K562 (cell line): ENCODE measurements at regions not wholly inside any gene's neighbourhood (a gene's known extent, or its start where the extent isn't known, plus 50 kb on each side); places are given as distances from the start of the nearest gene placed in this dataset.

ENCODE experiments used
- ATAC-seq: fragments of 200-7000 bp; cut with Tn5 transposase; 3 replicates; pipeline ENCODE4 v1.9.1; 2020; ENCODE audit warnings: moderate library complexity
- BruUV-seq: library from RNA; stranded (reverse); fragments of 400-500 nt; replicated peaks from 2 replicates; lab custom pipeline; 2021; lab: Mats Ljungman, UMichigan
- CTCF ChIA-PET: fragments of 300-600 bp; formaldehyde crosslinking; extraction: SDS; loops from one replicate; lab custom pipeline; 2021; ENCODE audit warnings: low intra/inter-chr PET ratio; lab: Yijun Ruan, JAX
- POLR2A ChIA-PET: fragments of 300-600, 350-650 bp; sonication (Branson Sonifier 250); formaldehyde crosslinking; extraction: SDS; loops from one replicate; lab custom pipeline; 2021; ENCODE audit warnings: antibody characterized with exemption, inconsistent platforms; lab: Yijun Ruan, JAX
- DNase-seq, 4 experiments: peaks; one replicate each; pipeline versions ENCODE4 v3.0.0 to v3.0.0-alpha.2; 2011 to 2018; ENCODE audit warnings: low spot score in 3 of 4, mixed read lengths in 3 of 4; ENCODE audit errors: extremely low read depth in 1 of 4
- FAIRE-seq: peaks from 2 replicates; lab custom pipeline; 2011; peaks lifted over from hg19 to GRCh38; lab: Jason Lieb, UNC
- H2AFZ ChIP-seq: 2 replicates; pipeline ENCODE4 v1.6.0; 2011; ENCODE audit warnings: low read depth, low read length, control low read depth, inconsistent platforms
- H3K27ac ChIP-seq: fragments of 200-600 bp; 3 replicates; pipeline ENCODE4 v1.8.0; 2011; ENCODE audit warnings: low read depth, mild to moderate bottlenecking, control low read depth, inconsistent platforms, low read length, moderate library complexity, mixed read lengths; ENCODE audit errors: extremely low read depth
- H3K27me3 ChIP-seq, 2 experiments: fragments of 300-600 bp in 1 of 2; 2 replicates in 1 of 2; 3 replicates in 1 of 2; pipeline versions ENCODE4 v1.6.0 to v1.8.0; 2011; ENCODE audit warnings: inconsistent platforms in 2 of 2, low read length in 2 of 2, mild to moderate bottlenecking in 1 of 2, mixed read lengths in 1 of 2, moderate library complexity in 1 of 2; ENCODE audit not compliant: control insufficient read depth in 2 of 2, insufficient read depth in 2 of 2
- H3K36me3 ChIP-seq: fragments of 300-600 bp; 3 replicates; pipeline ENCODE4 v1.8.0; 2011; ENCODE audit warnings: mild to moderate bottlenecking, low read length, inconsistent platforms; ENCODE audit not compliant: control insufficient read depth, insufficient read depth
- H3K4me1 ChIP-seq, 2 experiments: fragments of 200-600 bp in 1 of 2; replicated peaks in 1 of 2; 2 replicates in 1 of 2; 3 replicates in 1 of 2; pipeline versions ENCODE4 v1.5.1 to v1.8.0; 2011; ENCODE audit warnings: inconsistent platforms in 2 of 2, low read length in 2 of 2, mild to moderate bottlenecking in 1 of 2, mixed read lengths in 1 of 2, moderate library complexity in 1 of 2; ENCODE audit not compliant: control insufficient read depth in 2 of 2, insufficient read depth in 2 of 2
- H3K4me2 ChIP-seq: 2 replicates; pipeline ENCODE4 v1.6.1; 2011; ENCODE audit warnings: low read length, control low read depth, inconsistent platforms, mixed read lengths; ENCODE audit not compliant: insufficient read depth
- H3K4me3 ChIP-seq: fragments of 200-600 bp; sonication (generic), shearing (Covaris generic); 2 replicates; pipeline ENCODE4 v1.5.1; 2016; ENCODE audit warnings: control low read depth, inconsistent platforms
- H3K79me2 ChIP-seq: fragments of 200-600 bp; 3 replicates; pipeline ENCODE4 v1.8.0; 2011; ENCODE audit warnings: low read length, inconsistent platforms; ENCODE audit not compliant: control insufficient read depth, insufficient read depth
- H3K9ac ChIP-seq, 2 experiments: 2 replicates each; pipeline versions ENCODE4 v1.6.0 to v1.6.1; 2011; ENCODE audit warnings: low read depth in 2 of 2, low read length in 2 of 2, control low read depth in 1 of 2, inconsistent platforms in 1 of 2, mild to moderate bottlenecking in 1 of 2, mixed read lengths in 1 of 2; ENCODE audit not compliant: insufficient read depth in 1 of 2
- H3K9me1 ChIP-seq: one replicate; pipeline ENCODE4 v1.6.0; 2011; ENCODE audit warnings: inconsistent platforms, mild to moderate bottlenecking, low read length, moderate library complexity; ENCODE audit not compliant: control insufficient read depth, insufficient read depth
- H3K9me3 ChIP-seq: replicated peaks from 2 replicates; pipeline ENCODE4 v1.5.1; 2011; ENCODE audit warnings: low read depth, low read length, inconsistent platforms; ENCODE audit not compliant: control insufficient read depth, insufficient read depth
- H4K20me1 ChIP-seq: replicated peaks from 2 replicates; pipeline ENCODE4 v1.6.1; 2011; ENCODE audit warnings: low read length, inconsistent platforms, mixed read lengths; ENCODE audit not compliant: control insufficient read depth, insufficient read depth
- CEBPG ChIP-seq, 3 experiments: fragments of 200-800 bp in 1 of 3; sonication (Bioruptor generic) in 1 of 3; sonication (generic) in 1 of 3; formaldehyde crosslinking in 1 of 3; IDR thresholded peaks in 2 of 3; conservative IDR thresholded peaks in 1 of 3; 2 replicates each; pipeline versions ENCODE4 v1.6.1 to v1.8.0; 2016 to 2022; ENCODE audit warnings: missing compliant biosample characterization in 2 of 3, missing genetic modification characterization in 2 of 3, mild to moderate bottlenecking in 1 of 3, missing genetic modification reagents in 1 of 3
- CREBBP ChIP-seq: IDR thresholded peaks from one replicate; pipeline ENCODE4 v1.6.1; 2012; ENCODE audit warnings: low read depth, mild to moderate bottlenecking, control low read depth, inconsistent platforms, low read length
- HSF4 ChIP-seq: fragments of 250-450 bp; sonication (Bioruptor Pico); IDR thresholded peaks from 2 replicates; pipeline ENCODE4 v2.1.2; 2022; ENCODE audit warnings: mild to moderate bottlenecking, moderate library complexity, borderline replicate concordance
- LEF1 ChIP-seq: fragments of 450-650 bp; IDR thresholded peaks from 2 replicates; pipeline ENCODE4 v1.6.1; 2016; ENCODE audit warnings: mild to moderate bottlenecking
- POLR2AphosphoS2 ChIP-seq: IDR thresholded peaks from 2 replicates; pipeline ENCODE4 v1.6.1; 2012; ENCODE audit warnings: low read length, improper control_type of control experiment
- PREB ChIP-seq: sonication (generic); formaldehyde crosslinking; IDR thresholded peaks from 2 replicates; pipeline ENCODE4 v1.8.1; 2023; ENCODE audit warnings: mild to moderate bottlenecking, missing genetic modification reagents
- RAD21 ChIP-seq, 2 experiments: fragments of 250-450 bp in 1 of 2; fragments of 450-650 bp in 1 of 2; sonication (Bioruptor Pico) in 1 of 2; formaldehyde crosslinking in 1 of 2; IDR thresholded peaks in 1 of 2; conservative IDR thresholded peaks in 1 of 2; 2 replicates each; pipeline versions ENCODE4 v1.4.0 to v1.8.0; 2020 to 2022; ENCODE audit warnings: mild to moderate bottlenecking in 2 of 2, moderate library complexity in 1 of 2
- SMARCA4 ChIP-seq: fragments of 450-650 bp; IDR thresholded peaks from 2 replicates; pipeline ENCODE4 v1.6.1; 2016
- SPI1 ChIP-seq: IDR thresholded peaks from 2 replicates; pipeline ENCODE4 v1.6.1; 2011; ENCODE audit warnings: low read depth, low read length, control low read depth, borderline replicate concordance
- ZNF311 ChIP-seq: fragments of 250-450 bp; sonication (Bioruptor Pico); IDR thresholded peaks from 2 replicates; pipeline ENCODE4 v1.4.0; 2020; ENCODE audit warnings: mild to moderate bottlenecking, moderate library complexity
- WGBS: fragments of 100-300 bp; shearing (Covaris generic); methylation state at CpG from one replicate; pipeline ENCODE4 v1.1.6; 2016; ENCODE audit warnings: low coverage, mixed read lengths; ENCODE audit not compliant: insufficient coverage; ENCODE audit errors: missing lambda C conversion rate; 5-methylcytosine and 5-hydroxymethylcytosine counted together
- in situ Hi-C: fragments of 300-500 bp; cut with MboI; formaldehyde crosslinking; loops from 4 replicates; pipeline ENCODE4 v1.15.0; 2018; ENCODE audit warnings: inconsistent platforms, mixed read lengths
- intact Hi-C: fragments of 100-400 bp; cut with micrococcal nuclease; formaldehyde crosslinking; loops from 2 replicates; pipeline ENCODE4 v1.14.2; 2022
- TF ChIP-seq, protein P1 (sequence below): fragments of 200-600 bp; sonication (generic); IDR thresholded peaks from one replicate; pipeline ENCODE4 v1.6.1; 2012; ENCODE audit warnings: mild to moderate bottlenecking, low read depth, low read length, inconsistent platforms

DNA sequence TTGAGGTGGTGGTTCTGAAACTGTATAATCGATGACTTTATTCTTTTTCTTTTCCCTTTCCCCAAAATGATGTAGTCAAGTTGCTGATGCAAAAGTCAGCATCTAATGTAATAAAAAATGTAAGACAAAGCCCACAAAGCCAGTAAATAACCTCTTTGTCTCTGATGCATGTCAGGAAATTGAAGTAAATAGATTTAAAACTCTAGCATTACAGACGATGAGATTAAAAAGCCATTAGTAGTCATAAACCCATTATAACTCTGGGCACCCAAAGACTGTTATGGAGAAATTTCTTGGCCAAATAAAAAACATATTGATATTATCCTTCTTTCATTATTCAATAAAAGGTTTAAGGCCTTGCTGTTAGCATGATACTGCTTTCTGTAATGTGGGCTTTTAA, 548.7 kb downstream of the TUSC1 start:
- CTCF ChIA-PET, result no interaction called here
- no peak overlapping the region for H3K9ac ChIP-seq
- H2AFZ ChIP-seq, result no peak overlapping the region
- no peaks in the 10 kb centered on the region for H3K9me3 ChIP-seq
- FAIRE-seq (no peak), ATAC-seq (no peak), DNase-seq (no peak)
- H3K4me1 ChIP-seq, result no peaks in the 10 kb centered on the region
- H3K36me3 ChIP-seq, result no peaks in the 10 kb centered on the region
- BruUV-seq, result no TSS peak
- H4K20me1 ChIP-seq, result no peaks in the 10 kb centered on the region
- no peaks in the 10 kb centered on the region for H3K9me1 ChIP-seq
- H3K4me3 ChIP-seq, result no peak overlapping the region
- no peak overlapping the region for H3K27ac ChIP-seq
- no peaks in the 10 kb centered on the region for H3K79me2 ChIP-seq
- intact Hi-C loops, result no loop called here
- no peak overlapping the region for H3K4me2 ChIP-seq
- no peaks in the 10 kb centered on the region for H3K27me3 ChIP-seq
- POLR2A ChIA-PET, result no interaction called here
- in situ Hi-C loops, result no loop called here
- WGBS, result no CpG with 5 or more reads among the region's 2 CpGs
- TF ChIP-seq POLR2AphosphoS2 (no peak), SPI1 (no peak), PREB (CRISPR knock-in tag) (no peak), ZNF311 (CRISPR knock-in tag) (no peak), CREBBP (no peak), CEBPG (CRISPR knock-in tag; IDR thresholded peaks at IDR 0.05) (no peak), CEBPG (tag; conservative IDR thresholded peaks at IDR 0.05 in 1 of 2, IDR thresholded peaks at IDR 0.05 in 1 of 2) (no peak), HSF4 (no peak), SMARCA4 (no peak), LEF1 (no peak), RAD21 (CRISPR knock-in tag; conservative IDR thresholded peaks at IDR 0.05 in 1 of 2, IDR thresholded peaks at IDR 0.05 in 1 of 2) (no peak)
- TF ChIP-seq, protein P1, sequence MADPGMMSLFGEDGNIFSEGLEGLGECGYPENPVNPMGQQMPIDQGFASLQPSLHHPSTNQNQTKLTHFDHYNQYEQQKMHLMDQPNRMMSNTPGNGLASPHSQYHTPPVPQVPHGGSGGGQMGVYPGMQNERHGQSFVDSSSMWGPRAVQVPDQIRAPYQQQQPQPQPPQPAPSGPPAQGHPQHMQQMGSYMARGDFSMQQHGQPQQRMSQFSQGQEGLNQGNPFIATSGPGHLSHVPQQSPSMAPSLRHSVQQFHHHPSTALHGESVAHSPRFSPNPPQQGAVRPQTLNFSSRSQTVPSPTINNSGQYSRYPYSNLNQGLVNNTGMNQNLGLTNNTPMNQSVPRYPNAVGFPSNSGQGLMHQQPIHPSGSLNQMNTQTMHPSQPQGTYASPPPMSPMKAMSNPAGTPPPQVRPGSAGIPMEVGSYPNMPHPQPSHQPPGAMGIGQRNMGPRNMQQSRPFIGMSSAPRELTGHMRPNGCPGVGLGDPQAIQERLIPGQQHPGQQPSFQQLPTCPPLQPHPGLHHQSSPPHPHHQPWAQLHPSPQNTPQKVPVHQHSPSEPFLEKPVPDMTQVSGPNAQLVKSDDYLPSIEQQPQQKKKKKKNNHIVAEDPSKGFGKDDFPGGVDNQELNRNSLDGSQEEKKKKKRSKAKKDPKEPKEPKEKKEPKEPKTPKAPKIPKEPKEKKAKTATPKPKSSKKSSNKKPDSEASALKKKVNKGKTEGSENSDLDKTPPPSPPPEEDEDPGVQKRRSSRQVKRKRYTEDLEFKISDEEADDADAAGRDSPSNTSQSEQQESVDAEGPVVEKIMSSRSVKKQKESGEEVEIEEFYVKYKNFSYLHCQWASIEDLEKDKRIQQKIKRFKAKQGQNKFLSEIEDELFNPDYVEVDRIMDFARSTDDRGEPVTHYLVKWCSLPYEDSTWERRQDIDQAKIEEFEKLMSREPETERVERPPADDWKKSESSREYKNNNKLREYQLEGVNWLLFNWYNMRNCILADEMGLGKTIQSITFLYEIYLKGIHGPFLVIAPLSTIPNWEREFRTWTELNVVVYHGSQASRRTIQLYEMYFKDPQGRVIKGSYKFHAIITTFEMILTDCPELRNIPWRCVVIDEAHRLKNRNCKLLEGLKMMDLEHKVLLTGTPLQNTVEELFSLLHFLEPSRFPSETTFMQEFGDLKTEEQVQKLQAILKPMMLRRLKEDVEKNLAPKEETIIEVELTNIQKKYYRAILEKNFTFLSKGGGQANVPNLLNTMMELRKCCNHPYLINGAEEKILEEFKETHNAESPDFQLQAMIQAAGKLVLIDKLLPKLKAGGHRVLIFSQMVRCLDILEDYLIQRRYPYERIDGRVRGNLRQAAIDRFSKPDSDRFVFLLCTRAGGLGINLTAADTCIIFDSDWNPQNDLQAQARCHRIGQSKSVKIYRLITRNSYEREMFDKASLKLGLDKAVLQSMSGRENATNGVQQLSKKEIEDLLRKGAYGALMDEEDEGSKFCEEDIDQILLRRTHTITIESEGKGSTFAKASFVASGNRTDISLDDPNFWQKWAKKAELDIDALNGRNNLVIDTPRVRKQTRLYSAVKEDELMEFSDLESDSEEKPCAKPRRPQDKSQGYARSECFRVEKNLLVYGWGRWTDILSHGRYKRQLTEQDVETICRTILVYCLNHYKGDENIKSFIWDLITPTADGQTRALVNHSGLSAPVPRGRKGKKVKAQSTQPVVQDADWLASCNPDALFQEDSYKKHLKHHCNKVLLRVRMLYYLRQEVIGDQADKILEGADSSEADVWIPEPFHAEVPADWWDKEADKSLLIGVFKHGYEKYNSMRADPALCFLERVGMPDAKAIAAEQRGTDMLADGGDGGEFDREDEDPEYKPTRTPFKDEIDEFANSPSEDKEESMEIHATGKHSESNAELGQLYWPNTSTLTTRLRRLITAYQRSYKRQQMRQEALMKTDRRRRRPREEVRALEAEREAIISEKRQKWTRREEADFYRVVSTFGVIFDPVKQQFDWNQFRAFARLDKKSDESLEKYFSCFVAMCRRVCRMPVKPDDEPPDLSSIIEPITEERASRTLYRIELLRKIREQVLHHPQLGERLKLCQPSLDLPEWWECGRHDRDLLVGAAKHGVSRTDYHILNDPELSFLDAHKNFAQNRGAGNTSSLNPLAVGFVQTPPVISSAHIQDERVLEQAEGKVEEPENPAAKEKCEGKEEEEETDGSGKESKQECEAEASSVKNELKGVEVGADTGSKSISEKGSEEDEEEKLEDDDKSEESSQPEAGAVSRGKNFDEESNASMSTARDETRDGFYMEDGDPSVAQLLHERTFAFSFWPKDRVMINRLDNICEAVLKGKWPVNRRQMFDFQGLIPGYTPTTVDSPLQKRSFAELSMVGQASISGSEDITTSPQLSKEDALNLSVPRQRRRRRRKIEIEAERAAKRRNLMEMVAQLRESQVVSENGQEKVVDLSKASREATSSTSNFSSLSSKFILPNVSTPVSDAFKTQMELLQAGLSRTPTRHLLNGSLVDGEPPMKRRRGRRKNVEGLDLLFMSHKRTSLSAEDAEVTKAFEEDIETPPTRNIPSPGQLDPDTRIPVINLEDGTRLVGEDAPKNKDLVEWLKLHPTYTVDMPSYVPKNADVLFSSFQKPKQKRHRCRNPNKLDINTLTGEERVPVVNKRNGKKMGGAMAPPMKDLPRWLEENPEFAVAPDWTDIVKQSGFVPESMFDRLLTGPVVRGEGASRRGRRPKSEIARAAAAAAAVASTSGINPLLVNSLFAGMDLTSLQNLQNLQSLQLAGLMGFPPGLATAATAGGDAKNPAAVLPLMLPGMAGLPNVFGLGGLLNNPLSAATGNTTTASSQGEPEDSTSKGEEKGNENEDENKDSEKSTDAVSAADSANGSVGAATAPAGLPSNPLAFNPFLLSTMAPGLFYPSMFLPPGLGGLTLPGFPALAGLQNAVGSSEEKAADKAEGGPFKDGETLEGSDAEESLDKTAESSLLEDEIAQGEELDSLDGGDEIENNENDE, result no peak
